Neural progenitor cell (in vitro differentiated cells): ENCODE measurements at regions not wholly inside any gene's neighbourhood (a gene's known extent, or its start where the extent isn't known, plus 50 kb on each side); places are given as distances from the start of the nearest gene placed in this dataset.

Experiments
- DNase-seq: peaks from one replicate; pipeline ENCODE4 v3.0.0-alpha.2; 2016; ENCODE audit warnings: low spot score
- H2AFZ ChIP-seq: fragments of 200-600 bp; sonication (generic); replicated peaks from 2 replicates; pipeline ENCODE4 v1.6.1; 2016; ENCODE audit warnings: antibody characterized with exemption
- H3F3A ChIP-seq: fragments of 200-600 bp; sonication (generic); 2 replicates; pipeline ENCODE4 v1.6.1; 2016; ENCODE audit warnings: antibody characterized with exemption, low read depth
- H3K27ac ChIP-seq: fragments of 200-600 bp; sonication (generic); 2 replicates; pipeline ENCODE4 v1.5.1; 2016; ENCODE audit warnings: mild to moderate bottlenecking
- H3K27me3 ChIP-seq: fragments of 200-600 bp; sonication (generic); 2 replicates; pipeline ENCODE4 v1.6.1; 2016; ENCODE audit warnings: mild to moderate bottlenecking, moderate library complexity
- H3K36me3 ChIP-seq: fragments of 200-600 bp; sonication (generic); 2 replicates; pipeline ENCODE4 v1.5.1; 2016
- H3K4me1 ChIP-seq: fragments of 200-600 bp; sonication (generic); 2 replicates; pipeline ENCODE4 v1.6.1; 2016; ENCODE audit warnings: mixed run types
- H3K4me2 ChIP-seq: fragments of 200-600 bp; sonication (generic); 2 replicates; pipeline ENCODE4 v1.6.1; 2016
- H3K4me3 ChIP-seq: fragments of 200-600 bp; sonication (generic); 2 replicates; pipeline ENCODE4 v1.5.1; 2016
- H3K79me2 ChIP-seq: fragments of 200-600 bp; sonication (generic); 2 replicates; pipeline ENCODE4 v1.6.1; 2016; ENCODE audit warnings: low read depth
- H3K9ac ChIP-seq: fragments of 200-600 bp; sonication (generic); 2 replicates; pipeline ENCODE4 v1.6.1; 2016
- H3K9me3 ChIP-seq: fragments of 200-600 bp; sonication (generic); 2 replicates; pipeline ENCODE4 v1.5.1; 2016; ENCODE audit warnings: low read depth
- H4K20me1 ChIP-seq: fragments of 200-600 bp; sonication (generic); 2 replicates; pipeline ENCODE4 v1.6.1; 2016; ENCODE audit warnings: low read depth
- H3K27ac Mint-ChIP-seq: 3 replicates; pipeline ENCODE4 v1.8.0; 2021; ENCODE audit warnings: mixed read lengths
- H3K27me3 Mint-ChIP-seq: 2 replicates; pipeline ENCODE4 v1.8.0; 2022; ENCODE audit warnings: low read depth, mild to moderate bottlenecking, inconsistent platforms, moderate library complexity, mixed read lengths; ENCODE audit not compliant: insufficient read depth
- H3K36me3 Mint-ChIP-seq: 3 replicates; pipeline ENCODE4 v1.8.0; 2021; ENCODE audit warnings: mixed read lengths
- H3K4me1 Mint-ChIP-seq: 3 replicates; pipeline ENCODE4 v1.8.0; 2021; ENCODE audit warnings: mixed read lengths
- H3K4me3 Mint-ChIP-seq: 3 replicates; pipeline ENCODE4 v1.8.0; 2021; ENCODE audit warnings: mild to moderate bottlenecking, moderate library complexity, mixed read lengths
- H3K9me3 Mint-ChIP-seq: 3 replicates; pipeline ENCODE4 v1.8.0; 2020; ENCODE audit warnings: mixed read lengths
- EZH2 ChIP-seq: fragments of 200-600 bp; sonication (generic); IDR thresholded peaks from 2 replicates; pipeline ENCODE4 v1.6.1; 2017; ENCODE audit warnings: antibody characterized with exemption, mild to moderate bottlenecking, moderate library complexity
- EZH2phosphoT487 ChIP-seq: fragments of 200-600 bp; sonication (generic); IDR thresholded peaks from 2 replicates; pipeline ENCODE4 v1.6.1; 2017; ENCODE audit warnings: antibody characterized with exemption
- TF ChIP-seq, protein P1 (sequence below): fragments of 200-600 bp; sonication (generic); IDR thresholded peaks from 2 replicates; pipeline ENCODE4 v1.5.1; 2017; ENCODE audit warnings: antibody characterized with exemption, mild to moderate bottlenecking

DNA sequence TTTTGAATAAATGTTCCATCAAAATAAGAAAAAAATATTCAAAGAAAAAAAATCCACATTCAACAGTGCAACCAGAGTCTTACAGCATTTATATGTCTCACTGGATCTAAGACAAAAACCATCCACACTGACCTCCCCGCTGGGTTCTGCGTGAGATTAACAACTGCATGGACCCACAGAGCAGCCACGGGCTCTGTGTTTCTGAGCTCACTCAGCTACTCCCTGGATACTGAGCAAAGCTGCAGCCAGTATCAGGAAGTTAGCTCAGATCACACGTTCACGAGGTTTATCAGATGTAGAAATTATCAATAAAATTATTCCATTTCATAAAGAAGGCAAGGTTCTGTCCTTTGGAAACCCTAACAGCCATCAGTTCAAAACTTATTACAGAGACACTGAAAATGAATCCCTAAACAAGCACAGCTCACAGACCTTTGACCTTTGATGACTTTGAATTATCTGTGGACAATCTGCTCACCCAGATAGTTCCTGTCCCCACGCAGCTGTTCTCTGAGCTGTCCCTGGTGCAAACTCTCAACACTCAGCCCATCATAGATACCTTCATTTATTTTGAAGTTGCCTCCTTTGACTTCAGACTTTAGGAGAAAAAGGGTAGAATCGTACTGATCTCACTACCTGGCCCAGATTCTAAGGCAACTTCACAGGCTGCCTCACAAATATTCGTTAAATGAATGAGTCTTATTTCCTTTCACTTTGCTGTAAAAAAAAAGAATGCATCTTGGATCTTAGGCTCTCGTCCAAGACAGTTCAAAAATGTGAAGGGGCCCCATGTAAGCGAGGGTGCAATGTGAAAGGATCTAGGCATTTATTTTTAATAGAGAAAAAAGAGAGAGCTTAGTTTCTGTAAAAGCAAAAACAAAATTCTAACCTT is 67.7 kb upstream of the SVIL start:
- no peak overlapping the region for H3K9ac ChIP-seq
- H3K4me2 ChIP-seq = no peak overlapping the region
- peaks cover 24% of the 10 kb centered on the region for H3K9me3 Mint-ChIP-seq
- no peaks in the 10 kb centered on the region for H3K27me3 ChIP-seq
- TF ChIP-seq EZH2 (no peak), EZH2phosphoT487 (no peak)
- TF ChIP-seq, protein P1, sequence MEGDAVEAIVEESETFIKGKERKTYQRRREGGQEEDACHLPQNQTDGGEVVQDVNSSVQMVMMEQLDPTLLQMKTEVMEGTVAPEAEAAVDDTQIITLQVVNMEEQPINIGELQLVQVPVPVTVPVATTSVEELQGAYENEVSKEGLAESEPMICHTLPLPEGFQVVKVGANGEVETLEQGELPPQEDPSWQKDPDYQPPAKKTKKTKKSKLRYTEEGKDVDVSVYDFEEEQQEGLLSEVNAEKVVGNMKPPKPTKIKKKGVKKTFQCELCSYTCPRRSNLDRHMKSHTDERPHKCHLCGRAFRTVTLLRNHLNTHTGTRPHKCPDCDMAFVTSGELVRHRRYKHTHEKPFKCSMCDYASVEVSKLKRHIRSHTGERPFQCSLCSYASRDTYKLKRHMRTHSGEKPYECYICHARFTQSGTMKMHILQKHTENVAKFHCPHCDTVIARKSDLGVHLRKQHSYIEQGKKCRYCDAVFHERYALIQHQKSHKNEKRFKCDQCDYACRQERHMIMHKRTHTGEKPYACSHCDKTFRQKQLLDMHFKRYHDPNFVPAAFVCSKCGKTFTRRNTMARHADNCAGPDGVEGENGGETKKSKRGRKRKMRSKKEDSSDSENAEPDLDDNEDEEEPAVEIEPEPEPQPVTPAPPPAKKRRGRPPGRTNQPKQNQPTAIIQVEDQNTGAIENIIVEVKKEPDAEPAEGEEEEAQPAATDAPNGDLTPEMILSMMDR = no peak
- H3K36me3 ChIP-seq = no peaks in the 10 kb centered on the region
- peaks cover 16% of the 10 kb centered on the region for H3K36me3 Mint-ChIP-seq
- H3K79me2 ChIP-seq = peaks cover 5% of the 10 kb centered on the region
- no peaks in the 10 kb centered on the region for H4K20me1 ChIP-seq
- H3K4me3 ChIP-seq = no peak overlapping the region
- DNase-seq = no peak
- peaks cover 8% of the 10 kb centered on the region for H3K4me1 ChIP-seq
- no peak overlapping the region for H3K4me3 Mint-ChIP-seq
- H3F3A ChIP-seq = no peaks in the 10 kb centered on the region
- H3K9me3 ChIP-seq = no peaks in the 10 kb centered on the region
- peak overlapping the region; percentile 88 for H3K27ac Mint-ChIP-seq
- peaks cover 5% of the 10 kb centered on the region for H3K27me3 Mint-ChIP-seq
- H2AFZ ChIP-seq = no peak overlapping the region
- peaks cover 25% of the 10 kb centered on the region for H3K4me1 Mint-ChIP-seq
- no peak overlapping the region for H3K27ac ChIP-seq

DNA sequence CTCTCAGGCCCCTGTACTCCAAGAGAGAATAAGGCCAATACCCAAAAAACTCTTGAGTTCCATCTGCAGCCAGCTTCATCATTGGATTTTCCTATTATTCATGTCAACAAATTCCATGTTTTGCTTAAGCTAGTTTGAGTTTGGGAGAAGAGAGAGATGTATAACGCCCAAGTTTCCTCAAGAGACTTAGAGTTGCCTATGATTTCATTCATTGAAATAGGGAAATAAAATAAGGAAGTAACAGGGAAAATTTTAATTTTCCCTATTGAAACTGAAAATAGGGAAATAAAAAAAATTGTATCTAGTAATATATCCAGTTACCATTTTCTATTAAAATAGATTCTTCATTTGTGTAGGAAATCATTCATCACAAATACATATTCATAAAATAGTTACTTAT is 66.5 kb upstream of the SVIL start:
- Mint-ChIP-seq H3K9me3 (peaks cover 13% of the 10 kb centered on the region), H3K4me3 (no peak overlapping the region), H3K36me3 (peaks cover 9% of the 10 kb centered on the region), H3K27me3 (peaks cover 5% of the 10 kb centered on the region), H3K4me1 (peaks cover 25% of the 10 kb centered on the region), H3K27ac (no peak overlapping the region)
- H3K79me2 ChIP-seq = no peaks in the 10 kb centered on the region
- H3K27ac ChIP-seq = no peak overlapping the region
- H3K9ac ChIP-seq = no peak overlapping the region
- TF ChIP-seq, protein P1 = no peak
- H3K4me2 ChIP-seq = no peak overlapping the region
- DNase-seq = no peak
- no peaks in the 10 kb centered on the region for H3K9me3 ChIP-seq
- no peaks in the 10 kb centered on the region for H4K20me1 ChIP-seq
- H3K4me3 ChIP-seq = no peak overlapping the region
- no peaks in the 10 kb centered on the region for H3K27me3 ChIP-seq
- H3K4me1 ChIP-seq = peaks cover 8% of the 10 kb centered on the region
- no peak overlapping the region for H2AFZ ChIP-seq
- H3K36me3 ChIP-seq = no peaks in the 10 kb centered on the region
- no peaks in the 10 kb centered on the region for H3F3A ChIP-seq

DNA sequence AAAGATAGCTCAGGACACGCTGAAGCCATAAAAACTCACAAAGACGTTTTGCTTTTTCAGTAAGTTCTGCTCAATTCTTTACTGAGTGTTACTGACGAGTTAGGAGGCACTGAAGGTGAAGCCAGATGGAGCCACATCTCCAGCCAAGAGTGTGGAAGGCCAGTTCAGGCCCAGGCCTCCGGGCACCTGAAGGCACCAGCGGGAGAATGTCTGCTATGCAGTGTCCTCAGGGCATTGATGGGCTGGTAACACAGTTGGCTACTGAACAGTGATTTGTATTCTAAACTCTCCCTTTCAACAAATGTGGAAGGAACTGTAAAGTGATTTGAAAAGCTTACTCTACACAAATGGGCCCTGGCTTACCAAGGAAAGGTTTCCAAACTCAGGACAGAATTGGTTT is 64.8 kb upstream of the SVIL start:
- DNase-seq = no peak
- no peak overlapping the region for H3K9ac ChIP-seq
- peaks cover 9% of the 10 kb centered on the region for H3K79me2 ChIP-seq
- Mint-ChIP-seq H3K36me3 (peaks cover 13% of the 10 kb centered on the region), H3K4me3 (no peak overlapping the region), H3K9me3 (peaks cover 13% of the 10 kb centered on the region), H3K4me1 (peaks cover 28% of the 10 kb centered on the region), H3K27me3 (peaks cover 8% of the 10 kb centered on the region), H3K27ac (no peak overlapping the region)
- no peak overlapping the region for H3K4me2 ChIP-seq
- H3K9me3 ChIP-seq = no peaks in the 10 kb centered on the region
- no peaks in the 10 kb centered on the region for H3K36me3 ChIP-seq
- H3K4me1 ChIP-seq = peaks cover 8% of the 10 kb centered on the region
- no peak overlapping the region for H3K27ac ChIP-seq
- H3K27me3 ChIP-seq = no peaks in the 10 kb centered on the region
- no peaks in the 10 kb centered on the region for H4K20me1 ChIP-seq
- TF ChIP-seq EZH2 = no peak
- TF ChIP-seq, protein P1 = no peak
- TF ChIP-seq EZH2phosphoT487 = no peak
- no peaks in the 10 kb centered on the region for H3F3A ChIP-seq
- no peak overlapping the region for H2AFZ ChIP-seq
- no peak overlapping the region for H3K4me3 ChIP-seq
